ENCODE measurements at regions not wholly inside any gene's neighbourhood (a gene's known extent, or its start where the extent isn't known, plus 50 kb on each side); places are given as distances from the start of the nearest gene placed in this dataset.

DNA sequence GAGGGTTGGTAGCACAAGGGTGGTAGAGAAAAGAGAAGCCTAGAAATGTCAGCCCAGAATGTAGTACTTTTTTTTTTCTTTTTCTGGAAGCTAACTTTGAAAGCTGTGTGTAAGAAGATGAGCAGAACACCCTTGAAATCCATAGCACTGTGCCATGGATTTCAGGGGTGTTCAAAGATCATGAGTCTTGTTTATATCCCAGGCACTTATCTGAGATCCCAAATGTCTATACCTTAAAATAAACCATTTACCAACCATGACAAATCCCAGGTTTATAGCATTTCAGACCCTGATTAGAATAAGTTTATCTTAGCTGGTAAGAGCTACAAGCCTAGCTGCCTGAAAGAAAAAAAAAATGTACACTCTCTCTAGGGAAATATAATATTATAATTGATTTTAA is 389.9 kb upstream of the ANXA10 start:
- no peak for DNase-seq

- DNase-seq: no peak
Observed at GRCh38 chr4:167711517-167711916, 380.8 kb upstream of the ANXA10 start.

GRCh38 chr4:167713756-167714155 is 378.6 kb upstream of the ANXA10 start:
- DNase-seq: no peak

DNA sequence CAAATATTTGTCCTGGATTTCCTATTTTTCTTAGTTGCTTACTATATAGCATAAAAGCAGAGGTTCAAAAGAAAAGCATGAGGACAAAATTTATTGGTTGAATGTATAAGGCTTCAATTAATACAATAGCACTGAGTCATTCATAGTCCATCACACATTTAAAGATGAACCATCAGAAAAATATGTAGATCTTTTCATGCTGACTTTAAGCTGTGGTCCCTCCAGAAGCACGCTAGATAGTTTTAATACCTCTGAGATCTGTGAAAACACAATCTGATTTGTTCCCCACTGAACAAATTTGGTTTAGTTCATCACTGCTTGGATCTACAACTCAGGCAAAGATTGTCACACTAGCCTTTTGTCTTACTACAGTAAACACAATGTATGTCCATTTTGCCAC is 377.2 kb upstream of the ANXA10 start:
- DNase-seq: no peak

DNA sequence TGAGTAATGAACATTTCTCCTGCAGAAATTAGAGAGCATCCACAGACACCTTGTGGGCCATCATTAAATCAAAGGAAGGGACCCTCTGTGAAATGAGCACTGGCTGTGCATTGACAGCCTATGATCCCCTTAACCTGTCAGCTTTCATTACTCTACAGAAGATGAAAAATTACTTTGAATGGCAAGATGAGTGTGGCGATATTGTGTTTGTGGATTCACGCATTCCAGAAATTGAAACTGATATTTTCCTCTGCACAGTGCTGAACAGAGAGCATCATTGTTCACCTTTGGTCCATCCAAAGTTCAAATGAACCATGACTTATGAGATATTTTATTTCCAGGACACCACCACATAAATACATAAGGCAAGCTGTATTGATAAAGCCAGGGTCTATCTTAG is 374.8 kb upstream of the ANXA10 start:
- no peak for DNase-seq

- no peak for DNase-seq
Observed at GRCh38 chr4:167721617-167722486, 370.5 kb upstream of the ANXA10 start.

GRCh38 chr4:167722487-167722808 is 369.9 kb upstream of the ANXA10 start:
- DNase-seq: no peak

GRCh38 chr4:167724941-167725340 is 367.4 kb upstream of the ANXA10 start:
- no peak for DNase-seq

GRCh38 chr4:167730769-167731168 is 361.6 kb upstream of the ANXA10 start:
- DNase-seq: no peak

- no peak for DNase-seq
Observed at GRCh38 chr4:167745024-167745687, 347.2 kb upstream of the ANXA10 start.

GRCh38 chr4:167767281-167767680 is 325.1 kb upstream of the ANXA10 start:
- DNase-seq: no peak

GRCh38 chr4:167774646-167775045 is 317.7 kb upstream of the ANXA10 start:
- DNase-seq: no peak

GRCh38 chr4:167775375-167775774 is 317.0 kb upstream of the ANXA10 start:
- no peak for DNase-seq

GRCh38 chr4:167779280-167779679 is 313.1 kb upstream of the ANXA10 start:
- DNase-seq: no peak

DNA sequence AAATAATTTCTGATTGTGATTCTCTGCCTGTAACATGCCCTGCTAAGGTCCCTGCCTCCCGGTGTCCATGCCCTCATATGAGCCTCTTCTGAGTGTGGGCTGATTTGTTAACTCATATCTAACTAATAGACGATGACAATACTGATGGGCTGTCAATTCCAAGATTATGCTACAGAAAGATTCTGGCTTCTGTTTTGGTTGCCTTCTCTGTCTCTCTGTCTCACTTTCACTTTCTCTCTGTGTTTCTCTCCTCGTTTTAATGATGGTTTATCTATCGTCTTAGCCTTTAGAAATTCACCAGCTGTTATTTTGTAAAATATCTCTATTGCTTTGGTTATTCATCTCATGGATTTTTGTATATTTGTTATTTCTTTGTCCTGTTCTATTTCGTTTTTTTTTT is 312.5 kb upstream of the ANXA10 start:
- no peak for DNase-seq

- no peak for DNase-seq
Observed at GRCh38 chr4:167784826-167785225, 307.5 kb upstream of the ANXA10 start.

DNA sequence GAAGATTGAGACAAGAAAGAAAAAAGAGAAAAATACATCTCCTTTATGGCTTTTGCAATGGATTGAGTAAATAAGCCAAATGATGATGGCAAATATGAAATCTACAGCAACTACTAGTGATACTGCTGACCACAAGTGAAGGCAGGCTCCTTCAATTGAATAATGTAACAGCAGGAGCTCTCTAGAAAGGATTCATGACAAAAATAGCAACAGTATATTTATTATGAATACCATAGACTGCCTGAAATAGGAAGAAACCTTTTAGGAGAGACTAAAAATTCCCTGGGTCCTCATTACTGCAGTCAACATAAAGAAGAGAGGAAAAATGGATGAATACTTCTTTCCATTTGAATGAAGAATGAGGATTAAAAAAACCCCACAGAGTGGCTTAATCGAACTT is 306.8 kb upstream of the ANXA10 start:
- no peak for DNase-seq

- no peak for DNase-seq
Observed at GRCh38 chr4:167786504-167786903, 305.8 kb upstream of the ANXA10 start.

DNA sequence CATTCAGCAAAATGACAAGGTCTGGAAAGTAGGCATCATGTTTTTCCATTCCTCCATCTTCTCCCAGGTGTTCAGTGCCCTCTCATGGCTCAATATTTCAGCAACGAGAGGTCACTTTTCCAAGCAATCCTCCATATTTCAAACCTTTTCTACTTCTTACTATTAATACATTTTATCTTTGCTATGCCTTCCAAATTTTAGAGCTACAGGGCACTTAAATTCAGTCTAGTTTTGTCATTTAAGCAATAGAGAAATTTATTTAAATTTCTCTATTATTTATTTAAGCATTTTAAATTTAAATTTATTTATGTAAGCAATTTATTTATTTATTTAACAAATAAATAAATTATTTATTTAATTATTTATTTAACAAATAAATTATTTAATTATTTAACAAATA is 305.1 kb upstream of the ANXA10 start:
- no peak for DNase-seq

DNA sequence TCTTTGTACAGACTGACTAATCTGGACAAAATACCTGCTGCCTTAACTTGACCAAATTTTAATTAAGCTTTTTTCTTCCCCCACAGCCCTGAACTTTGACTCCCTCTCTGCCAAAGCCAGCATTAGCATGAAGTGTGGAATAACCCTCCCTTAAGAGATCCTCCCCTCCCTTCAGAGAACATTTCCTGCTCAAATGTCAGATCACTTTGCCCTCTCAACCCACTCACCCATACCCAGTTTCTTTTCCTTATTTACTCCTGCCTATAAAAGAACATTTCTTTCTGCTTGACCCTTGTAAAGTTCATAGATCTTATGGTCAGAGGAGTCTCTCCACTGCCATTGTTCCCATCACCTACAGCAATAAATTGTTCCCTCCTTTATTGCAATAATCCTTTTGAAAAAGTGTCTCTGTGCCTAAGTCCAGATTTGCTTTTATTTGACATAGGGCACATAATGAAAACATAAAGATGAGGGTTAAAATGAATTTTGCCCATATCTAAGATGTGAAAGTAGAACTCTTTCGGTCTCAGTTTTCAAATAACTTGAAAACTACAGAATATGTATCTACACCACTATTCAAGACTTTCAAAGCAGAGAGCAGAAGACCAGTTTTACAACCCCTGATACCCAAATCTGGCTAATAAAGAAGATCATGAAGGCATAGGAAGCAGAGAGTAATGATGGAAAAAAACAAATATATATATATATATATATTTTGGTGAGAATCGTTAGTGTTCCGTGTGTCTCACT is 289.7 kb upstream of the ANXA10 start:
- DNase-seq: no peak

- no peak for DNase-seq
Observed at GRCh38 chr4:167811958-167812357, 280.4 kb upstream of the ANXA10 start.

DNA sequence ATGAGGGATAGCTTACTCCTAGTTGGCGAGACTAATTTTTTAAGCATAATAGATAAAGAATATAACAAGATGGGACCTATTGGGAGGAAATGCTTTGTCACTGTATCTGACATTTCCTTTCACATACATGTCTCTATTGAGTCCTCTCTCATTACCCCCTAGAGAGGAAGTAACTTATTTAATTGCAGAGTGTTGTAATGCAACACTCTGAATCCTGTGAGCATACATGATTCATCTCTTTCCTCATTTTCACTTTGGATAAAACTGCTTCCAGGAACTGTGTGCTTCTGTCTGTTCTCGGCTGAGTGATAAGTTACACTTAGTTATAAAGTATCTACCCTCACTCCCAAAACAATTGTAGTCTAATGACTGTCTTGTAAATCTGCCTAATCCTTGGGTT is 266.1 kb upstream of the ANXA10 start:
- no peak for DNase-seq

DNA sequence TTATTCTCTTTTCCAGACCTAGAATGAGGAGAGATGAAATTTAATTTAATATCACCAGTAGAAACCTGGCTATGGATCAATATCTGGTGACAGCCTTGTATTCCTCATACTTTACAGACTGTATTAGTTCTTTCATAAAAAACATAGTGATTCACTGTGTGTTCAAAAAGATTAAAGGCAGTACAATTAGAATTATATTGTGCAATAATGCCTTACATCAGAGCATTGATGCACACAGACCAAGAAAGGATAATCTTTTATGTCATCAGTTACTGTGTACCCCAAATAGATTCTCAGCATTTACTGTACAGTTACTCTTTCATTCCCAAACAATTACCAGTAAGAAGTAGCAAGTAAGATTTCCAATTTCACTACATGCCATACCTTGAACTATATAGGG is 260.5 kb upstream of the ANXA10 start:
- DNase-seq: no peak

DNA sequence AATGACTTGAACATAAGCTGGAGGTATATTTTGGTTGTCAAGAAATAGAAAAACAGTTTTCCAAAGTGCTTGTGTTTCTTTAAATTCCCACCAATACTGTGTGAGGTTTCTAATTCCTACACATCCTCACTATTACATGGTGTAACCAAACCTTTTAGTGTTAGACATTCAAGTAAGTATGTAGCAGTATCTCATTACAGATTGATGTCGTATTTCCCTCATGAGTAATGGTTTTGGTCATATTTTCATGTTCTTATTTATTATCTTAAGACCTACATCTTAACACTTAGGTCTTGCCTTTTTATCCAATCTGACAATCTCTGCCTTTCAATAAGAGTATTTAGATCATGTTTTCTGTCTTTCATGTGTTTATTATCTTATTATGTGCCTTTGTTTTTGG is 253.7 kb upstream of the ANXA10 start:
- DNase-seq: no peak
